Stimulated activated CD4-positive, alpha-beta T cell treated with anti-CD3 and anti-CD28 coated beads, Interleukin-15, amount 100 ng/mL, for 24 hours (primary cell): ENCODE measurements at regions not wholly inside any gene's neighbourhood (a gene's known extent, or its start where the extent isn't known, plus 50 kb on each side); places are given as distances from the start of the nearest gene placed in this dataset.

ENCODE experiments used
- DNase-seq: peaks from one replicate; pipeline ENCODE4 v3.0.0-alpha.2; 2020

- no peak for DNase-seq
These were observed 71.0 kb downstream of the SEM1 start for GRCh38 chr7:96638669-96639068.

- DNase-seq = no peak
These were observed 72.1 kb downstream of the SEM1 start for GRCh38 chr7:96637522-96637921.

GRCh38 chr7:96636979-96637378 lies 72.7 kb downstream of the SEM1 start:
- DNase-seq = no peak

- no peak for DNase-seq
These were observed 73.2 kb downstream of the SEM1 start for GRCh38 chr7:96636342-96636860.

- DNase-seq = no peak
These were observed 79.8 kb downstream of the SEM1 start for GRCh38 chr7:96629884-96630283.

GRCh38 chr7:96624954-96625353 lies 84.7 kb downstream of the SEM1 start:
- DNase-seq = no peak

- DNase-seq = no peak
These were observed 87.7 kb downstream of the SEM1 start for GRCh38 chr7:96621932-96622331.

GRCh38 chr7:96614154-96614867 lies 95.3 kb downstream of the SEM1 start:
- DNase-seq = no peak

GRCh38 chr7:96612034-96612433 lies 97.6 kb downstream of the SEM1 start:
- DNase-seq = no peak

- DNase-seq = no peak
These were observed 104.5 kb downstream of the SEM1 start for GRCh38 chr7:96605045-96605716.

GRCh38 chr7:96599288-96599936 lies 110.2 kb downstream of the SEM1 start:
- no peak for DNase-seq

GRCh38 chr7:96598421-96598820 lies 111.2 kb downstream of the SEM1 start:
- no peak for DNase-seq

GRCh38 chr7:96596120-96596826 lies 113.4 kb downstream of the SEM1 start:
- DNase-seq = no peak

- DNase-seq = no peak
These were observed 117.6 kb downstream of the SEM1 start for GRCh38 chr7:96591900-96592676.

- DNase-seq = no peak
These were observed 118.3 kb downstream of the SEM1 start for GRCh38 chr7:96591159-96591899.

- DNase-seq = no peak
These were observed 120.6 kb downstream of the SEM1 start for GRCh38 chr7:96589038-96589437.

GRCh38 chr7:96579119-96579518 lies 130.5 kb downstream of the SEM1 start:
- no peak for DNase-seq

- DNase-seq = no peak
These were observed 131.0 kb downstream of the SEM1 start for GRCh38 chr7:96578606-96579005.

- DNase-seq = no peak
These were observed 146.2 kb downstream of the SEM1 start for GRCh38 chr7:96563409-96563808.

- DNase-seq = no peak
These were observed 146.7 kb downstream of the SEM1 start for GRCh38 chr7:96562966-96563365.

- DNase-seq = no peak
These were observed 147.2 kb downstream of the SEM1 start for GRCh38 chr7:96562458-96562857.

GRCh38 chr7:96561892-96562291 lies 147.8 kb downstream of the SEM1 start:
- no peak for DNase-seq
